HCT116 (cell line): ENCODE measurements at regions not wholly inside any gene's neighbourhood (a gene's known extent, or its start where the extent isn't known, plus 50 kb on each side); places are given as distances from the start of the nearest gene placed in this dataset.

Experiments used
- ATAC-seq: fragments of 200-7000 bp; cut with Tn5 transposase; 2 replicates; pipeline ENCODE4 v1.9.1; 2020; ENCODE audit warnings: mild to moderate bottlenecking, moderate library complexity
- BruUV-seq: library from RNA; stranded (reverse); fragments of 400-500 nt; replicated peaks from 2 replicates; lab custom pipeline; 2021; lab: Mats Ljungman, UMichigan
- CTCF ChIA-PET: fragments of 300-600 bp; sonication (Branson Sonifier 250); formaldehyde crosslinking; loops from one replicate; lab custom pipeline; 2021; ENCODE audit warnings: antibody characterized with exemption; lab: Charles Lee
- POLR2A ChIA-PET: fragments of 300-600, 350-600 bp; sonication (Branson Sonifier 250); formaldehyde crosslinking; loops from one replicate; lab custom pipeline; 2021; ENCODE audit warnings: antibody characterized with exemption; lab: Charles Lee
- RAD21 ChIA-PET, 2 experiments: fragments of 300-600 bp; sonication (Branson Sonifier 250); formaldehyde crosslinking; loops; one replicate each; lab custom pipeline; 2023; ENCODE audit warnings: low total read pairs in 2 of 2; ENCODE audit not compliant: uncharacterized antibody in 2 of 2, unreplicated experiment in 2 of 2, low non-redundant PET in 1 of 2; lab: Charles Lee
- DNase-seq: peaks from one replicate; pipeline ENCODE4 v3.0.0-alpha.2; 2010; ENCODE audit warnings: low read depth, low spot score
- H2AFZ ChIP-seq: fragments of 200-600 bp; shearing (Covaris generic), sonication (generic); 2 replicates; pipeline ENCODE4 v1.6.1; 2017; ENCODE audit warnings: low read depth, mixed run types, mixed read lengths, antibody characterized with exemption, low read length; ENCODE audit not compliant: poor library complexity, severe bottlenecking
- H3K27ac ChIP-seq: 2 replicates; pipeline ENCODE4 v1.5.1; 2012; ENCODE audit warnings: low read depth, low read length
- H3K27me3 ChIP-seq: fragments of 200-600 bp; sonication (generic); 2 replicates; pipeline ENCODE4 v1.6.1; 2016; ENCODE audit warnings: mixed run types, low read length, mixed read lengths; ENCODE audit not compliant: insufficient read depth
- H3K36me3 ChIP-seq, 2 experiments: fragments of 200-500 bp in 1 of 2; fragments of 200-600 bp in 1 of 2; sonication (Bioruptor generic) in 1 of 2; sonication (generic) in 1 of 2; 2 replicates each; pipeline versions ENCODE4 v1.5.1 to v1.6.1; 2014 to 2016; ENCODE audit warnings: low read length in 2 of 2, inconsistent platforms in 1 of 2, mixed read lengths in 1 of 2, mixed run types in 1 of 2; ENCODE audit not compliant: insufficient read depth in 2 of 2, control insufficient read depth in 1 of 2
- H3K4me1 ChIP-seq, 2 experiments: fragments of 200-600 bp in 1 of 2; sonication (generic) in 1 of 2; 2 replicates each; pipeline versions ENCODE4 v1.5.1 to v1.6.1; 2012 to 2017; ENCODE audit warnings: low read length in 2 of 2, inconsistent platforms in 1 of 2, mild to moderate bottlenecking in 1 of 2, mixed read lengths in 1 of 2, mixed run types in 1 of 2, moderate library complexity in 1 of 2; ENCODE audit not compliant: insufficient read depth in 2 of 2, control insufficient read depth in 1 of 2
- H3K4me2 ChIP-seq: fragments of 200-600 bp; sonication (generic); 2 replicates; pipeline ENCODE4 v1.6.1; 2017; ENCODE audit warnings: mixed run types, low read length, mixed read lengths
- H3K4me3 ChIP-seq, 2 experiments: fragments of 200-600 bp in 1 of 2; sonication (generic) in 1 of 2; replicated peaks in 1 of 2; 2 replicates each; pipeline ENCODE4 v1.5.1; 2011 to 2016; ENCODE audit warnings: low read length in 2 of 2, control low read depth in 1 of 2, low read depth in 1 of 2, mild to moderate bottlenecking in 1 of 2, mixed read lengths in 1 of 2, mixed run types in 1 of 2
- H3K79me2 ChIP-seq: fragments of 200-600 bp; sonication (generic); 2 replicates; pipeline ENCODE4 v1.6.1; 2017; ENCODE audit warnings: mild to moderate bottlenecking, mixed run types, low read length, moderate library complexity, mixed read lengths; ENCODE audit not compliant: insufficient read depth
- H3K9ac ChIP-seq: fragments of 200-600 bp; sonication (generic); 2 replicates; pipeline ENCODE4 v1.6.1; 2016; ENCODE audit warnings: low read length, mixed read lengths
- H3K9me2 ChIP-seq: fragments of 200-600 bp; sonication (generic), shearing (Covaris generic); 2 replicates; pipeline ENCODE4 v1.6.1; 2017; ENCODE audit warnings: mixed run types, mild to moderate bottlenecking, moderate library complexity; ENCODE audit not compliant: insufficient read depth
- H3K9me3 ChIP-seq, 2 experiments: fragments of 200-500 bp in 1 of 2; fragments of 200-600 bp in 1 of 2; sonication (Bioruptor generic) in 1 of 2; sonication (generic) in 1 of 2; 2 replicates each; pipeline ENCODE4 v1.6.1; 2014 to 2017; ENCODE audit warnings: low read length in 2 of 2, mixed read lengths in 2 of 2, inconsistent platforms in 1 of 2, low read depth in 1 of 2, mild to moderate bottlenecking in 1 of 2, mixed run types in 1 of 2, moderate library complexity in 1 of 2; ENCODE audit not compliant: control insufficient read depth in 1 of 2, insufficient read depth in 1 of 2
- H4K20me1 ChIP-seq: fragments of 200-600 bp; sonication (generic), shearing (Covaris generic); 2 replicates; pipeline ENCODE4 v1.6.1; 2017; ENCODE audit warnings: mixed run types, mild to moderate bottlenecking, moderate library complexity; ENCODE audit not compliant: insufficient read depth
- CBX3 ChIP-seq: IDR thresholded peaks from 2 replicates; pipeline ENCODE4 v1.6.1; 2012; ENCODE audit warnings: low read depth
- ELF1 ChIP-seq: IDR thresholded peaks from 2 replicates; pipeline ENCODE4 v1.6.1; 2012; ENCODE audit warnings: low read depth, borderline replicate concordance
- EZH2 ChIP-seq: fragments of 200-600 bp; sonication (generic); IDR thresholded peaks from 2 replicates; pipeline ENCODE4 v1.6.1; 2017; ENCODE audit warnings: antibody characterized with exemption, mixed run types
- EZH2phosphoT487 ChIP-seq: fragments of 200-600 bp; IDR thresholded peaks from 2 replicates; pipeline ENCODE4 v1.6.1; 2018; ENCODE audit warnings: antibody characterized with exemption, borderline replicate concordance
- JUND ChIP-seq: IDR thresholded peaks from 2 replicates; pipeline ENCODE4 v1.6.1; 2012
- POLR2A ChIP-seq: IDR thresholded peaks from 2 replicates; pipeline ENCODE4 v1.7.0; 2011; ENCODE audit warnings: borderline replicate concordance; ENCODE audit not compliant: insufficient read depth, insufficient read length; ENCODE audit errors: extremely low read depth
- RAD21 ChIP-seq: IDR thresholded peaks from 2 replicates; pipeline ENCODE4 v1.6.1; 2012; ENCODE audit warnings: low read depth, mild to moderate bottlenecking
- SIN3A ChIP-seq: IDR thresholded peaks from 2 replicates; pipeline ENCODE4 v1.6.1; 2012; ENCODE audit warnings: low read depth
- SP1 ChIP-seq: IDR thresholded peaks from 2 replicates; pipeline ENCODE4 v1.6.1; 2012; ENCODE audit warnings: low read depth
- SRF ChIP-seq: IDR thresholded peaks from 2 replicates; pipeline ENCODE4 v1.6.1; 2012; ENCODE audit warnings: low read depth
- ZFX ChIP-seq: fragments of 450-650 bp; IDR thresholded peaks from 2 replicates; pipeline ENCODE4 v1.6.1; 2017
- intact Hi-C: fragments of 100-400 bp; cut with micrococcal nuclease; formaldehyde crosslinking; loops from 2 replicates; pipeline ENCODE4 v1.10.0; 2022
- TF ChIP-seq, protein P1 (sequence below): IDR thresholded peaks from 2 replicates; pipeline ENCODE4 v1.6.1; 2012
- TF ChIP-seq, protein P2 (sequence below): IDR thresholded peaks from 2 replicates; pipeline ENCODE4 v1.6.1; 2011; ENCODE audit warnings: mild to moderate bottlenecking, low read length, moderate library complexity; ENCODE audit not compliant: insufficient replicate concordance; ENCODE audit errors: extremely low read depth
- TF ChIP-seq, protein P3 (sequence below): IDR thresholded peaks from 2 replicates; pipeline ENCODE4 v1.6.1; 2012; ENCODE audit warnings: low read depth
- TF ChIP-seq, protein P4 (sequence below): IDR thresholded peaks from 2 replicates; pipeline ENCODE4 v1.6.1; 2012

DNA sequence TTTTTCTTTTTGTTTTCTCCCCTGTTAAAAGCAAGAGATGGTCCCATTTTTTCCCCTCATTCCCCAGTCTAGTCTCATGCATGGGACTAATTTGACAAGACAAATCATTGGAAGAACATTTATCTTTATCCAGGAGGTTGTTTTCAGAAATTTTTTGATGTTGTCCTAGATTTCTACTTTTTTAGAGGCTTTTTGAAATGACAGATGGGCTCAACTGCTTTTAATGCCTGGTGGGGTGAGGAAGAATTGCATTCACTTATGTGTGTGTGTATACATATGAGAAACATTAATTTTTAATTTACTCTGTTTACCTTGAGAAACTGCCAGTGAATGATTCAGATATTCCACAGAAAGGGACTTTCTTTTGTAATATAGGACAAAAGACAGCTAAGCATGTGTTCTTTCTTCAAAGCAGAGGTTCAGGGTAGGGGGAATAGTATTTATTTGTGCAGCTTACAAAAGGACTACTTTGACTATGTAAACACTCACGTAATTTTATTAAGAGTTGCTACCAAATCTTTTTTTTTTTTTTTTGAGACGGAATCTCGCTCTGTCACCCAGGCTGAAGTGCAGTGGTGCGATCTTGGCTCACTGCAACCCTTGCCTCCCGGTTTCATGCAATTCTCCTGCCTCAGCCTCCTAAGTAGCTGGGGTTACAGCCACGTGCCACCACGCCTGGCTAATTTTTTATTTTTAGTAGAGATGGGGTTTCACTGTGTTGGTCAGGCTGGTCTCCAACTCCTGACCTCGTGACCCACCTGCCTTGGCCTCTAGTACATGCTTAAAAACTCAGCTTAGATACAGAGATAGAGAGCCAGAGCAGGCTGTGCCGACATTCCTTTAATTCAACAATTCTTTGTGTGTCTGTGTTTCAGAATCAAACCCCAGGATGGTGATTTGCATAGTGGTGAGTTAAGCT, 130.1 kb upstream of the RARB start:
- POLR2A ChIA-PET = no interaction called here
- H3K27ac ChIP-seq = no peak overlapping the region
- no TSS peak for BruUV-seq
- H2AFZ ChIP-seq = no peak overlapping the region
- H3K9ac ChIP-seq = no peak overlapping the region
- no peaks in the 10 kb centered on the region for H3K9me3 ChIP-seq
- ATAC-seq = no peak
- H3K27me3 ChIP-seq = 0 out of 2 replicates have a peak, but pooled peaks cover 5% of the 10 kb centered on the region
- no peak for DNase-seq
- no peaks in the 10 kb centered on the region for H3K36me3 ChIP-seq
- no peak overlapping the region for H3K4me2 ChIP-seq
- H3K4me1 ChIP-seq = no peaks in the 10 kb centered on the region
- intact Hi-C loops = no loop called here
- H3K9me2 ChIP-seq = no peaks in the 10 kb centered on the region
- H4K20me1 ChIP-seq = no peaks in the 10 kb centered on the region
- no peak overlapping the region for H3K4me3 ChIP-seq
- CTCF ChIA-PET = no interaction called here
- RAD21 ChIA-PET = no interaction called here
- no peaks in the 10 kb centered on the region for H3K79me2 ChIP-seq
- TF ChIP-seq CBX3 (no peak), ZFX (no peak)

DNA sequence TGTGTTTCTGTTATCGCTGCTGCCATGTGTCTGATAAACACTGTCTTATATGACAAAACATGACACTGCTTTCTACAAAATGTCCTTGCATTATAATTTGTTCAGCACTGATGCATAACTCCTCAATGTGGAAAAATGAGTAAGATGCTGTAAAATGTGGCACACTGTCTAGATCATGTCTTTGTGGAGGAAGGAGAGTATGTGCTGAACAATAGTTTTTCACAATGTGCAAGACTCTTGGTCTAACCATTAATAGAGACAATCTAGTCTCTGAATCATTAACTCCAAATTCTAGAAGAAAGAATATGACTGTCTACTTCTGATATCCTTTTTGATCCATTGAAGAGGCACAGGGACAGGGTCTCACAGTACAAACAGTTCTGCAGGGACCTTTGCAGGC, 127.9 kb upstream of the RARB start:
- H3K27me3 ChIP-seq = 0 out of 2 replicates have a peak, but pooled peaks cover 5% of the 10 kb centered on the region
- ChIA-PET RAD21 (no interaction called here), POLR2A (no interaction called here), CTCF (no interaction called here)
- no peaks in the 10 kb centered on the region for H3K36me3 ChIP-seq
- H3K4me2 ChIP-seq = no peak overlapping the region
- H2AFZ ChIP-seq = no peak overlapping the region
- intact Hi-C loops = no loop called here
- no peaks in the 10 kb centered on the region for H3K79me2 ChIP-seq
- no peak overlapping the region for H3K9ac ChIP-seq
- no peaks in the 10 kb centered on the region for H3K9me2 ChIP-seq
- DNase-seq (no peak), ATAC-seq (no peak)
- no peak overlapping the region for H3K27ac ChIP-seq
- no peak overlapping the region for H3K4me3 ChIP-seq
- no peaks in the 10 kb centered on the region for H4K20me1 ChIP-seq
- H3K9me3 ChIP-seq = no peaks in the 10 kb centered on the region
- BruUV-seq = no TSS peak
- no peaks in the 10 kb centered on the region for H3K4me1 ChIP-seq
- TF ChIP-seq SIN3A (no peak), EZH2 (no peak), SP1 (no peak), ELF1 (no peak), EZH2phosphoT487 (no peak), RAD21 (no peak), JUND (no peak), SRF (no peak), ZFX (no peak), CBX3 (no peak), POLR2A (no peak)
- TF ChIP-seq, protein P1, sequence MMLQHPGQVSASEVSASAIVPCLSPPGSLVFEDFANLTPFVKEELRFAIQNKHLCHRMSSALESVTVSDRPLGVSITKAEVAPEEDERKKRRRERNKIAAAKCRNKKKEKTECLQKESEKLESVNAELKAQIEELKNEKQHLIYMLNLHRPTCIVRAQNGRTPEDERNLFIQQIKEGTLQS = no peak
- TF ChIP-seq, protein P2, sequence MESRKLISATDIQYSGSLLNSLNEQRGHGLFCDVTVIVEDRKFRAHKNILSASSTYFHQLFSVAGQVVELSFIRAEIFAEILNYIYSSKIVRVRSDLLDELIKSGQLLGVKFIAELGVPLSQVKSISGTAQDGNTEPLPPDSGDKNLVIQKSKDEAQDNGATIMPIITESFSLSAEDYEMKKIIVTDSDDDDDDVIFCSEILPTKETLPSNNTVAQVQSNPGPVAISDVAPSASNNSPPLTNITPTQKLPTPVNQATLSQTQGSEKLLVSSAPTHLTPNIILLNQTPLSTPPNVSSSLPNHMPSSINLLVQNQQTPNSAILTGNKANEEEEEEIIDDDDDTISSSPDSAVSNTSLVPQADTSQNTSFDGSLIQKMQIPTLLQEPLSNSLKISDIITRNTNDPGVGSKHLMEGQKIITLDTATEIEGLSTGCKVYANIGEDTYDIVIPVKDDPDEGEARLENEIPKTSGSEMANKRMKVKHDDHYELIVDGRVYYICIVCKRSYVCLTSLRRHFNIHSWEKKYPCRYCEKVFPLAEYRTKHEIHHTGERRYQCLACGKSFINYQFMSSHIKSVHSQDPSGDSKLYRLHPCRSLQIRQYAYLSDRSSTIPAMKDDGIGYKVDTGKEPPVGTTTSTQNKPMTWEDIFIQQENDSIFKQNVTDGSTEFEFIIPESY = no peak
- TF ChIP-seq, protein P3, sequence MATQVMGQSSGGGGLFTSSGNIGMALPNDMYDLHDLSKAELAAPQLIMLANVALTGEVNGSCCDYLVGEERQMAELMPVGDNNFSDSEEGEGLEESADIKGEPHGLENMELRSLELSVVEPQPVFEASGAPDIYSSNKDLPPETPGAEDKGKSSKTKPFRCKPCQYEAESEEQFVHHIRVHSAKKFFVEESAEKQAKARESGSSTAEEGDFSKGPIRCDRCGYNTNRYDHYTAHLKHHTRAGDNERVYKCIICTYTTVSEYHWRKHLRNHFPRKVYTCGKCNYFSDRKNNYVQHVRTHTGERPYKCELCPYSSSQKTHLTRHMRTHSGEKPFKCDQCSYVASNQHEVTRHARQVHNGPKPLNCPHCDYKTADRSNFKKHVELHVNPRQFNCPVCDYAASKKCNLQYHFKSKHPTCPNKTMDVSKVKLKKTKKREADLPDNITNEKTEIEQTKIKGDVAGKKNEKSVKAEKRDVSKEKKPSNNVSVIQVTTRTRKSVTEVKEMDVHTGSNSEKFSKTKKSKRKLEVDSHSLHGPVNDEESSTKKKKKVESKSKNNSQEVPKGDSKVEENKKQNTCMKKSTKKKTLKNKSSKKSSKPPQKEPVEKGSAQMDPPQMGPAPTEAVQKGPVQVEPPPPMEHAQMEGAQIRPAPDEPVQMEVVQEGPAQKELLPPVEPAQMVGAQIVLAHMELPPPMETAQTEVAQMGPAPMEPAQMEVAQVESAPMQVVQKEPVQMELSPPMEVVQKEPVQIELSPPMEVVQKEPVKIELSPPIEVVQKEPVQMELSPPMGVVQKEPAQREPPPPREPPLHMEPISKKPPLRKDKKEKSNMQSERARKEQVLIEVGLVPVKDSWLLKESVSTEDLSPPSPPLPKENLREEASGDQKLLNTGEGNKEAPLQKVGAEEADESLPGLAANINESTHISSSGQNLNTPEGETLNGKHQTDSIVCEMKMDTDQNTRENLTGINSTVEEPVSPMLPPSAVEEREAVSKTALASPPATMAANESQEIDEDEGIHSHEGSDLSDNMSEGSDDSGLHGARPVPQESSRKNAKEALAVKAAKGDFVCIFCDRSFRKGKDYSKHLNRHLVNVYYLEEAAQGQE = no peak
- TF ChIP-seq, protein P4, sequence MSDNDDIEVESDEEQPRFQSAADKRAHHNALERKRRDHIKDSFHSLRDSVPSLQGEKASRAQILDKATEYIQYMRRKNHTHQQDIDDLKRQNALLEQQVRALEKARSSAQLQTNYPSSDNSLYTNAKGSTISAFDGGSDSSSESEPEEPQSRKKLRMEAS = no peak
